ENCODE measurements at regions not wholly inside any gene's neighbourhood (a gene's known extent, or its start where the extent isn't known, plus 50 kb on each side); places are given as distances from the start of the nearest gene placed in this dataset.
"Not testable (repeated sequence)": the region's sequence is repeated elsewhere in the genome, so short reads cannot be mapped to it uniquely, and the experiment has no call there.

DNA sequence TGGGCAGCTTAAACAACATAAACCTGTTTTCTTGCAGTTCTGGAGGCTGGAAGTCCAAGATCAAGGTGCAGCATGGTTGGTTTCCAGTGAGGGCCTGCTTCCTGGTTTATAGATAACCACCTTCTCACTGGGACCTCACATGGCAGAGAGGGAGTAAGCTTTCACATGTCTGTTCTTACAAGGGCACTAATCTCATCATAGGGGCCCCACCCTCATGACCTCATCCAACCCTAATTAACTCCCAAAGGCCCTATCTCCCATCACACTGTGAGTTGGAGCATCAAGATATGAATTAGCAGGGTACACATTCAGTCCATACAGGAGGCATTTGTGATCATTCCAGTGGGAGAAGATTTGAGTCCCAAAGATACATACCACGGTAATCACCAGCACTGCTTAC, 50.5 kb upstream of the GRIN2A start:
- no peak for ATAC-seq (replicated peaks; ENCODE audit: extremely low read depth, poor library complexity, severe bottlenecking)
- H3K27me3 Mint-ChIP-seq: peaks cover 27% of the 10 kb centered on the region
- H3K4me1 Mint-ChIP-seq: no peaks in the 10 kb centered on the region
- H3K36me3 Mint-ChIP-seq (ENCODE audit: insufficient read depth): peaks cover 4% of the 10 kb centered on the region
- DNase-seq (ENCODE audit: low spot score in 2 of 2): no peak
- H3K27ac Mint-ChIP-seq (ENCODE audit: low read depth): no peak overlapping the region
- H3K9me3 Mint-ChIP-seq: peaks cover 9% of the 10 kb centered on the region
- H3K4me3 Mint-ChIP-seq: no peak overlapping the region

DNA sequence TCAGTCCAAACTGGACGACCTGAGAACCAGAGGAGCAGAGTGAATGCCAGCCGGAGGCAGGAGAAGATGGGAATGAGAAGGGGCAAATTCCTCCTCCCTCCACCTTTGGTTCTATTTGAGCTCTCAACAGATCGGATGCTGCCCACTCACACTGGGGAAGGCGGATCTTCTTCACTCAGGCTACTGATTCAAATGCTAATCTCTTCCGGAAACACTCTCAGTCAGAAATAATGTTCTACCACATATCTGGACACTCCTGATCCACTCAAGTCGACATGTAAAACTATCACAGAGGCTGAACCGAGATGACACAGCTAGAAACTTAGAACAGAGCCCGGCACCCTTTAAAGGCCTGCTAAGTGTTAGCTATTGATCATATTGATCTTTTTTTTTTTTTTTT, 57.4 kb upstream of the GRIN2A start:
- Mint-ChIP-seq H3K9me3 (no peaks in the 10 kb centered on the region), H3K36me3 (ENCODE audit: insufficient read depth) (peaks cover 2% of the 10 kb centered on the region), H3K27ac (ENCODE audit: low read depth) (no peak overlapping the region), H3K27me3 (peaks cover 51% of the 10 kb centered on the region), H3K4me1 (no peaks in the 10 kb centered on the region), H3K4me3 (no peak overlapping the region)
- DNase-seq (ENCODE audit: low spot score in 2 of 2): no peak
- ATAC-seq (replicated peaks; ENCODE audit: extremely low read depth, poor library complexity, severe bottlenecking): no peak

DNA sequence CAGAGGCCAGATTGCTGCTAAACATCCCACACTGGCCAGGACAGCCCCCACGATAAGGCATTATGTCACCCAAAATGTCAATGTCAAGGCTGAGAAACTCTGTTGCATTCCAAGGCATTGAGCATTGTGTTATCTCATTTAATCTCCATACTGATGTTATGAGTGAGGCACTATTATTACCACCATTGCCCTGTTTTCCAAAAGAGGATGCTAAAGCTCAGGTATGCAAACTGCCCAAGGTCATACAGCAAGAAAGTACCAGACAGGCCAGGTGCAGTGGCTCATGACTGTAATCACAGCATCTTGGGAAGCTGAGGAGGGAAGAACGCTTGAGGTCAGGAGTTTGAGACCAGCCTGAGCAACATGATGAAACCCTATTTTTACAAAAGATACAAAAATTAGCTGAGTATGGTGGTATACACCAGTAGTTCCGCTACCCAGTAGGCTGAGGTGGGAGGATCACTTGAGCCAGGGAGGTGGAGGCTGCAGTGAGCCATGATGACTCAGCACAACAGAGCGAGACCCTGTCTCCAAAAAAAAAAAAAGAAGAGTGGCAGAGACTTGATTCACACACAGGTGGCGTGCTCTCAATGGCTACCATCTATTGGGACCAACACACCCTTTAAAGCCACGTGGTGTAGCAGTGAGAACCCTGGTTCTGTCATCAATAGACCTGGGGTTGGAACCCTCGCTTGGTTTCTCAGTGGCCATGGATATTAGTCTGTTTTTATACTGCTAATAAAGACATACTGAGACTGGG, 58.8 kb upstream of the GRIN2A start:
- DNase-seq (ENCODE audit: low spot score in 2 of 2) (no peak), ATAC-seq (replicated peaks; ENCODE audit: extremely low read depth, poor library complexity, severe bottlenecking) (no peak)
- Mint-ChIP-seq H3K4me3 (no peak overlapping the region), H3K36me3 (ENCODE audit: insufficient read depth) (peaks cover 2% of the 10 kb centered on the region), H3K27ac (ENCODE audit: low read depth) (no peak overlapping the region), H3K4me1 (no peaks in the 10 kb centered on the region), H3K27me3 (peaks cover 51% of the 10 kb centered on the region), H3K9me3 (no peaks in the 10 kb centered on the region)

DNA sequence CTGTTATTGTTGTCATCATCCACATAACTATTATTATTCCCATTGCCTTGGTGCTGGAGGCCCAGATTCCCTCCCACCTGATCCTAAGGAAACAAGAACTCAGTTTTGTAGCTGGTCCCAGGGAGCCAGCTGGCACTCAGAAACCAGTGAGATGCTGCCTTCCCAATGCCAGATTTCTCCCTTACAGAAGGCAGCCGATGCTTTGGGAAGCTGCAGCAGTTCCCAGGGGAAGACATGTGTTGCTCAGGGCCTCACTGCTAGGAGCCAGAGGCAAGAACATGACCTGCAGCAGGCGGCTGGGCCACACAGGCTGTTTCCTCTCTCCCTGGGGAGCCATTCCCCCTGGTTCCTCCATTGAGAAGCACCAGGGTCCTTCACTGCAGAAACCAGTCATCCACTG, 59.9 kb upstream of the GRIN2A start:
- no peak for ATAC-seq (replicated peaks; ENCODE audit: extremely low read depth, poor library complexity, severe bottlenecking)
- Mint-ChIP-seq H3K4me1 (no peaks in the 10 kb centered on the region), H3K27me3 (peaks cover 51% of the 10 kb centered on the region), H3K27ac (ENCODE audit: low read depth) (no peak overlapping the region), H3K36me3 (ENCODE audit: insufficient read depth) (peaks cover 2% of the 10 kb centered on the region), H3K9me3 (no peaks in the 10 kb centered on the region), H3K4me3 (no peak overlapping the region)
- no peak for DNase-seq (ENCODE audit: low spot score in 2 of 2)

DNA sequence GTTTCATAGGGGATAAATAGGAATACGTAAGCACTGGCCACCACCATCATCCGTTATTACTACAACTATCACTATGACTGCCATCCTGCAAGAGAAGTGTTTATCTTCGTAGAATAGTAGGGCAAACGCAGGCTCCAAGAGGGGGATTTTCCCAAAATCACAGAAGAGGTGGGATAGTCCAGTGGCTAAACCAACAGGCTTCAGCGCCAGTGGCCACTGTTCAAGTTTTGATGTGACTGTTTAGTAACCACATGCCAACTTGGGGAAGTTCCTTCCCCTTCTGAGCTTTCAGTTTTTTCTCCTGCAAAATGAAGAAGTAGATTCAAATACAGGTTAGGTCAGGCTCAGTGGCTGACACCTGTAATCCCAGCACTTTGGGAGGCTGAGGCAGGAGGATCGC, 60.7 kb upstream of the GRIN2A start:
- Mint-ChIP-seq H3K27ac (ENCODE audit: low read depth) (no peak overlapping the region), H3K4me3 (no peak overlapping the region), H3K36me3 (ENCODE audit: insufficient read depth) (peaks cover 2% of the 10 kb centered on the region), H3K27me3 (peaks cover 51% of the 10 kb centered on the region), H3K9me3 (no peaks in the 10 kb centered on the region), H3K4me1 (no peaks in the 10 kb centered on the region)
- no peak for DNase-seq (ENCODE audit: low spot score in 2 of 2)
- no peak for ATAC-seq (replicated peaks; ENCODE audit: extremely low read depth, poor library complexity, severe bottlenecking)

DNA sequence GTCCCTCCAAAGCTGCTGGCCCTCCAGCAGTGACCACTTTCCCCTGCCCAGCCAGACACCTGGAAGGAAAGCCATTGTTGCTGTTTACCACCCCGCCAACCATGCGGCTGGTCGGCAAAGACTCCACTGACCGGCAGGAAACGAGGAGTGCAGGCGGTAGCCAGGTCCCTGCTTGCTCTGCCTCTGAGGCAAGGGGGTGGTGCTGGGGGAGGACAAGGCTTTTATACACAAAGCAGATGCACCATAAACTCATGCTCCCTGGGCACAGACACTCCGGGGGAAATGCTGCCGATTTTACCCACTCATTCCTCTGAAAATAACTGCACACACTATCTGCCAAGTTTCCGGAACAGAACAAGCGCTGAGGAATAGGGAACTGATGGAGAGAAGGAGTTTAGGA, 62.8 kb upstream of the GRIN2A start:
- H3K4me3 Mint-ChIP-seq: no peak overlapping the region
- DNase-seq (ENCODE audit: low spot score in 2 of 2): no peak
- H3K4me1 Mint-ChIP-seq: no peaks in the 10 kb centered on the region
- H3K9me3 Mint-ChIP-seq: no peaks in the 10 kb centered on the region
- peaks cover 40% of the 10 kb centered on the region for H3K27me3 Mint-ChIP-seq
- H3K36me3 Mint-ChIP-seq (ENCODE audit: insufficient read depth): peaks cover 2% of the 10 kb centered on the region
- no peak overlapping the region for H3K27ac Mint-ChIP-seq (ENCODE audit: low read depth)
- no peak for ATAC-seq (replicated peaks; ENCODE audit: extremely low read depth, poor library complexity, severe bottlenecking)

DNA sequence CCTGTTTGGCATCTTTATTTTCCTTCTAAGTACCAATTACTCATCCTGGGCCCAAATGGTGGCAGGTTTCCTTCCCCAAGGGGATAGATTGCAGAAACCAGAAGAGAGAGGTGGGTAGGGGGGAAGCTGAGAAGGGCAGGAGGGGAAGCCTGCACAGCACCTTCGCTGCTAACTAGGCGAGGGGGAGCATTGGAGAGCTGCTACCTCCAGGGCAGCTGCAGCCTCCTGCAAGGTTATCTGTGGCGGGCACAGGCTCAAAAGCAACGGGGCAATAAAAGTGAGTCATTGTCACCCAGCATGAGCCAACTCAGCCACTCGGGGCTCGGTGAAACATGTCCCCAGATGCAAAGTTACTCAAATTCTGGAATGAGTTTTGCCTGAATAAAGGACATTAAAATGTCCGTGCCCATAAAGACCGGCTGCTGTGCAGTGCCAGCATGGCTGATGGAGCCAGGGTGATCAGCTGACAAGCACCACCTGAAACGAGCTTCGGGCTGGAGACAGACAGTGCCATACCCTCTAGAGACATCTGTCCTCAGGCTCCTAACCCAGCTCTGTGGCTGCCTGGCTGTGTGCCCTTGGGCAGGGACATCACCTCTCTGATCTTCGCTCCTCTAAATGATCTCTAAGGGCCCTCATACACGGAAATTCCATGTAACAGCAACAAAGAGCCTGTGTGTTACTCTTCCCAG, 68.1 kb upstream of the GRIN2A start:
- H3K4me3 Mint-ChIP-seq: no peak overlapping the region
- peaks cover 3% of the 10 kb centered on the region for H3K27me3 Mint-ChIP-seq
- no peaks in the 10 kb centered on the region for H3K9me3 Mint-ChIP-seq
- no peak for ATAC-seq (replicated peaks; ENCODE audit: extremely low read depth, poor library complexity, severe bottlenecking)
- H3K4me1 Mint-ChIP-seq: no peaks in the 10 kb centered on the region
- H3K36me3 Mint-ChIP-seq (ENCODE audit: insufficient read depth): no peaks in the 10 kb centered on the region
- H3K27ac Mint-ChIP-seq (ENCODE audit: low read depth): no peak overlapping the region
- DNase-seq (ENCODE audit: low spot score in 2 of 2): no peak

DNA sequence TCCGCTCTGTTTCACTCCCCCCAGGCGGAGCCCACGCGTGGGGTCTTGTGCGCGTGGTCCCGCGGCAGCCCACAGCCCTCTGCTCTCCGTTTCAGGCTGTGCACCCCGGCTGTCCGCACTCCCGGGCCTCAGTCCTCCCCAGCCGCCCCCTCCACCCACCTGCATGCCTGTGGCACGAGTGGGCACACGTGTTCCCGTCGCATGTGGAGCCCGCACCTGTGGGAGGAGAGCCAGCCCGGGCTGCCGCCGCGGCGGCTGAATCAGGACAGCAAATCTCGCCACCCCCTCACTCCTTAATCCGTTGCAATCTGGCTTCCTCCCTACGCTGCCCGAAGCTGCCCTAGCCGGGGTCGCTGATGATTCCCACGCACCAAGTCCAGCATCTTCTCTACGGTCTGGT, 69.9 kb upstream of the GRIN2A start:
- Mint-ChIP-seq H3K27me3 (peaks cover 15% of the 10 kb centered on the region), H3K4me3 (no peak overlapping the region), H3K27ac (ENCODE audit: low read depth) (no peak overlapping the region), H3K4me1 (peaks cover 6% of the 10 kb centered on the region), H3K36me3 (ENCODE audit: insufficient read depth) (no peaks in the 10 kb centered on the region), H3K9me3 (no peaks in the 10 kb centered on the region)
- DNase-seq (ENCODE audit: low spot score in 2 of 2) (no peak), ATAC-seq (replicated peaks; ENCODE audit: extremely low read depth, poor library complexity, severe bottlenecking) (no peak)

DNA sequence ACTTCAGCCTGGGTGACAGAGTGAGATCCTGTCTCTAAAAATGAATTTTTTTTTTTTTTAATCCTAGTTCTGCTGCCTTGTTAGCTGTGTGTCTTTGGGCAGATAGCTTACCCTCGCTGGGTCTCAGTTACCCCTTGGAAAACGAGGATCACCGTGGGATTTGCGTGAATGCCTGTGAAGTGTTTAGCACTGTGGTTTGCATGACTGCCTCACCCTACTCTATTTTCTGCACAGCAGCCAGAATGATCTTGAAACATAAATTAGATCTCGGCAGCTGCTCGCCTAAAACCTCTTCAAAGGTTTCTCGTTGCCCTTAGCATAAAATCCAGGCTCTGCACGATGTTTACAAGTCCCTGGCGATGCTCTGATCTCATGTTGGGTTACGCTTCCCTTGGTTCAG, 71.2 kb upstream of the GRIN2A start:
- Mint-ChIP-seq H3K4me3 (no peak overlapping the region), H3K36me3 (ENCODE audit: insufficient read depth) (no peaks in the 10 kb centered on the region)
- ATAC-seq (replicated peaks; ENCODE audit: extremely low read depth, poor library complexity, severe bottlenecking): no peak

DNA sequence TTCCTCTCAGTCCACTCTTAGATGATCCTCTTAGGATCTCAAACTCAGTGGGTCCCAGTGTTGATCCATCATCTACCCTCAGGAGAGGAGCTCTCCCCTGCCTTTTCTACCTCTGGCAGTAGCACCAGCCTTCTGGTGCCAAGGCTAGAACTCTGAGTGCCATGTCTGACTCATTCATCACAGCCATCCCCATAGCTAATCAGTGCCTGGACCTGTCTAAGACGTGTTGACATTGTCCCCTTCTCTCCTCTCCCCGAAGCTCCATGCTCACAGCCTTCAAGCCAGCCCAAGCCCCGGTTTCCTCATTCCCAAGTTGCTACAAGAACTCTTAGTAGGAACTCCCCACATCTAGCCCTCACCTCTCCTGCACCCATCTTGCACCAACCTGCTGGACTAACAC, 73.5 kb upstream of the GRIN2A start:
- peaks cover 15% of the 10 kb centered on the region for H3K27me3 Mint-ChIP-seq
- H3K4me1 Mint-ChIP-seq: peaks cover 6% of the 10 kb centered on the region
- DNase-seq (ENCODE audit: low spot score in 2 of 2) (no peak), ATAC-seq (replicated peaks; ENCODE audit: extremely low read depth, poor library complexity, severe bottlenecking) (no peak)
- H3K4me3 Mint-ChIP-seq: no peak overlapping the region
- H3K27ac Mint-ChIP-seq (ENCODE audit: low read depth): no peak overlapping the region
- H3K36me3 Mint-ChIP-seq (ENCODE audit: insufficient read depth): no peaks in the 10 kb centered on the region
- no peaks in the 10 kb centered on the region for H3K9me3 Mint-ChIP-seq

More for the DNA sequence above, 71.2 kb upstream of the GRIN2A start:
- H3K9me3 Mint-ChIP-seq: no peaks in the 10 kb centered on the region
- peaks cover 15% of the 10 kb centered on the region for H3K27me3 Mint-ChIP-seq
- peaks cover 6% of the 10 kb centered on the region for H3K4me1 Mint-ChIP-seq
- DNase-seq (ENCODE audit: low spot score in 2 of 2): no peak
- H3K27ac Mint-ChIP-seq (ENCODE audit: low read depth): no peak overlapping the region

DNA sequence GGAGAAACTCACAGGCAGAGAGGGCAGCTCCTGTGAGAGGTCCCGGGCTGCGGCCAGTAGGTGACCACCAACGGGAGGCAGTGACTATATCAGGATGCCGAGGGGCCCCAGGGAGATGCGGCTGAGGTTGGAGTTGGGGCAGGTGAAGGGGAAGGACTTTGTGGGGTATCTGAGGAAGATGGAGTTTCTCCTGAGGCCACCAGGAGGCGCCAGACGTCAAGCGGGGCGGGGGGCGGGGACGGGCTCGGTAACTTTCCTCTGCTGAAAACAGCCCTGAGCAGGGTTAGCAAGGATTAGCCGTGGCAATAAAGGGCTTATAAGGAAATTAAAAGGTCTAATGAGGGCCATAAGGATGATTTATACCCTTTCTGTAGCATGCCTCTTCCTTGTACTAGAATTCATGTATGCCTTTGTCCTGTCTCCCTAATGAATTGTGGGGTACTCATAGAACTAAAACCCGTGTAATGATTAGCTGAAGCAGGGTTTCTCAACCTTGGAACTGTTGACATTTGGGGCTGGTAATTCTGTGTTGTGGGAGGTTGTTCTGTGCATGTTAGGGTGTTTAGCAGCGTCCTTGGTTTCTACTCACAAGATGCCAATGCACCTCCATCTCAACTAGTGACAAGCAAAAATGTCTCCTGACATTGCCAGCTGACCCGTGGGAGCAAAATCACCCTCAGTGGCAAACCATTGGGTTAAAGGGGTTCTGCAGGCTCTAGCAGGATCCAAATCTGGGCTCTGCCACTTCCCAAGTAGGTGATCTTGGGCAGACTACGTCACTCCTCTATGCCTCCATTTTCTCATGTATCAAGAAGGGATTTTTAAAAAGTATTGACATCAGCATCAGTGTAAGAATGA, 74.8 kb upstream of the GRIN2A start:
- no peaks in the 10 kb centered on the region for H3K9me3 Mint-ChIP-seq
- ATAC-seq (replicated peaks; ENCODE audit: extremely low read depth, poor library complexity, severe bottlenecking) (no peak), DNase-seq (ENCODE audit: low spot score in 2 of 2) (no peak)
- H3K27me3 Mint-ChIP-seq: peaks cover 15% of the 10 kb centered on the region
- H3K4me1 Mint-ChIP-seq: peaks cover 6% of the 10 kb centered on the region
- H3K27ac Mint-ChIP-seq (ENCODE audit: low read depth): no peak overlapping the region
- no peak overlapping the region for H3K4me3 Mint-ChIP-seq
- no peaks in the 10 kb centered on the region for H3K36me3 Mint-ChIP-seq (ENCODE audit: insufficient read depth)

DNA sequence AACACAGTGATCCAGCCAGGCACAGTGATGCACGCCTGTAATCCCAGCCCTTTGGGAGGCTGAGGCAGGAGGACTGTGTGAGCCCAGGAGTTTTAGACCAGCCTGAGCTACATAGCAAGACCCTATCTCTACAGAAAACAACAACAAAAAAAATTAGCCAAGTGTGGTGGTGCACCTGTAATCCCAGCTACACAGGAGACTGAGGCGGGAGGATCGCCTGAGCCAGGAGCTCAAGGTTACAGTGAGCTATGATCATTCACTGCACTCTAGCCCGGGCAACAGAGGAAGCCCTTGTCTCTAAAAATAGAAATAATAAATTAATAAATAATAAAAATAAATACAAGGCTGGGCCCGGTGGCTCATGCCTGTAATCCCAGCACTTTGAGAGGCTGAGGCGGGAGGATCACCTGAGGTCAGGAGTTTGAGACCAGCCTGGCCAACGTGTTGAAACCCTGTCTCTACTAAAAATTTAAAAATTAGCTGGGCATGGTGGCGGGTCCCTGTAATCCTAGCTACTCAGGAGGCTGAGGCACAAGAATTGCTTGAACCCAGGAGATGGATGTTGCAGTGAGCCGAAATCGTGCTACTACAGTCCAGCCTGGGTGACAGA, 75.5 kb upstream of the GRIN2A start:
- not testable (repeated sequence) for ATAC-seq (replicated peaks; ENCODE audit: extremely low read depth, poor library complexity, severe bottlenecking); DNase-seq (ENCODE audit: low spot score in 2 of 2); H3K27ac Mint-ChIP-seq (ENCODE audit: low read depth); H3K36me3 Mint-ChIP-seq (ENCODE audit: insufficient read depth); H3K4me1 Mint-ChIP-seq; H3K4me3 Mint-ChIP-seq; H3K9me3 Mint-ChIP-seq
- peaks cover 15% of the 10 kb centered on the region for H3K27me3 Mint-ChIP-seq
